ENCODE measurements at regions not wholly inside any gene's neighbourhood (a gene's known extent, or its start where the extent isn't known, plus 50 kb on each side); places are given as distances from the start of the nearest gene placed in this dataset.

- TF ChIP-seq, protein P1, sequence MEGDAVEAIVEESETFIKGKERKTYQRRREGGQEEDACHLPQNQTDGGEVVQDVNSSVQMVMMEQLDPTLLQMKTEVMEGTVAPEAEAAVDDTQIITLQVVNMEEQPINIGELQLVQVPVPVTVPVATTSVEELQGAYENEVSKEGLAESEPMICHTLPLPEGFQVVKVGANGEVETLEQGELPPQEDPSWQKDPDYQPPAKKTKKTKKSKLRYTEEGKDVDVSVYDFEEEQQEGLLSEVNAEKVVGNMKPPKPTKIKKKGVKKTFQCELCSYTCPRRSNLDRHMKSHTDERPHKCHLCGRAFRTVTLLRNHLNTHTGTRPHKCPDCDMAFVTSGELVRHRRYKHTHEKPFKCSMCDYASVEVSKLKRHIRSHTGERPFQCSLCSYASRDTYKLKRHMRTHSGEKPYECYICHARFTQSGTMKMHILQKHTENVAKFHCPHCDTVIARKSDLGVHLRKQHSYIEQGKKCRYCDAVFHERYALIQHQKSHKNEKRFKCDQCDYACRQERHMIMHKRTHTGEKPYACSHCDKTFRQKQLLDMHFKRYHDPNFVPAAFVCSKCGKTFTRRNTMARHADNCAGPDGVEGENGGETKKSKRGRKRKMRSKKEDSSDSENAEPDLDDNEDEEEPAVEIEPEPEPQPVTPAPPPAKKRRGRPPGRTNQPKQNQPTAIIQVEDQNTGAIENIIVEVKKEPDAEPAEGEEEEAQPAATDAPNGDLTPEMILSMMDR (IDR thresholded peaks at IDR 0.05; ENCODE audit: insufficient read depth, low read length, severe bottlenecking) = no peak
These were observed 150.3 kb downstream of the TFCP2L1 start for GRCh38 chr2:121134728-121135127.

DNA sequence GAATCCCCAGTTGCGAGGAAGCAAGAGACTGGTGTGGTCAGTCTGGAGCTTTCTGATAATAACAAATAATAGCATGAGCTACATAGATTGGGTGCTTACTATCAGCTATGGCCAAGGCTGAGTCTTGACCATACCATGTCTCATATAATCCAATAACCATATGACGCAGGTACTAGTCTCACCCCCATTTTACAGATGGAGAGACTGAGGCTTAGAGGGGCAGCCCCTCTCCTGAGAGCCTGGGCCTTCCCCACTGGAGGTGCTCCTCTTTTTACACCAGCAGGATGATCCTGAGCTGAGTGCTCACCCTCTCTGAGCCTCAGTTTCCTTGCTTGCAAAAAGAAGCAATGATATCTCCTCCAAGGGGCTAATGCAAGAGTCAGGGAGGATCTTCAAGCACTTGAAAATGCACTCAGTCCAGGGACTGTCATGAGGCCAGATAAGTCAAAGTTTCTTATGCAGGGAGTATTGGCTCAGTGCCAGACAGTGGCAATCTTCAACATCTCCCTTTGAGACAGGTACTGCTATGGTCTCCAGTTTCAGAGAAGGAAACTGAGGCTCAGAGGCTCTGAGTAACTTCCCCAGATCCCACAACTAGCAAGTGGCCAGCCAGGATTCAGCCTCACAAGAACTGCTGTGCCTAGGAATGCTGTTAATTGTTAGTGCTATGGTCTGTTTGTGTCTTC, 149.7 kb downstream of the TFCP2L1 start:
- H3K36me3 ChIP-seq (ENCODE audit: control insufficient read depth, insufficient read depth, low read length) = no peaks in the 10 kb centered on the region
- DNase-seq (ENCODE audit: low read depth) (no peak), FAIRE-seq (peak; percentile 68)
- H3K4me3 ChIP-seq (ENCODE audit: low read depth, low read length) = no peak overlapping the region
- H3K27me3 ChIP-seq (ENCODE audit: control insufficient read depth, insufficient read depth, low read length) = no peaks in the 10 kb centered on the region
- TF ChIP-seq, protein P1 (IDR thresholded peaks at IDR 0.05; ENCODE audit: insufficient read depth, low read length, severe bottlenecking) = no peak

More at GRCh38 chr2:121134728-121135127, 150.3 kb downstream of the TFCP2L1 start:
- Histone ChIP-seq H3K4me3 (ENCODE audit: low read depth, low read length) (no peak overlapping the region), H3K27me3 (ENCODE audit: control insufficient read depth, insufficient read depth, low read length) (no peaks in the 10 kb centered on the region), H3K36me3 (ENCODE audit: control insufficient read depth, insufficient read depth, low read length) (no peaks in the 10 kb centered on the region)
- DNase-seq (ENCODE audit: low read depth) (no peak), FAIRE-seq (no peak)

DNA sequence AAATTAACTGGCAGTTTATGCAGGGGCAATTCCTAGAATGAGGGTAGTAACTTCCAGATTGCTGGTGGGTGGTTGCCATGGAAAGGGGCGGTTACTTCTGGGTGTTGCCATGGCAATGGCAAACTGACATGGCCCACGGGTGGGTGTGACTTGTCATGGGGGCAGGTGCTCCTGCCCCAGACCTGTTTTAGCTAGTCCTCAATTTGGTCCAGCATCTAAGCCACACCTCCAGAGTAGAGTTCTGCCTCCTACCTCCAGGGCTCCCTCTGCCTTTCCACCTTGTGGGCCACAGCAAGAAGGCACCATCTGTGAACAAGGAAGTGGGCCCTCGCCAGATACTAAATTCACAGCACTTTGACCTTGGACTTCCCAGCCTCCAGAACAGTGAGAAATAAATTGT, 148.7 kb downstream of the TFCP2L1 start:
- peak; percentile 7 for FAIRE-seq
- H3K4me3 ChIP-seq (ENCODE audit: low read depth, low read length) = no peak overlapping the region
- TF ChIP-seq, protein P1 (IDR thresholded peaks at IDR 0.05; ENCODE audit: insufficient read depth, low read length, severe bottlenecking) = no peak

DNA sequence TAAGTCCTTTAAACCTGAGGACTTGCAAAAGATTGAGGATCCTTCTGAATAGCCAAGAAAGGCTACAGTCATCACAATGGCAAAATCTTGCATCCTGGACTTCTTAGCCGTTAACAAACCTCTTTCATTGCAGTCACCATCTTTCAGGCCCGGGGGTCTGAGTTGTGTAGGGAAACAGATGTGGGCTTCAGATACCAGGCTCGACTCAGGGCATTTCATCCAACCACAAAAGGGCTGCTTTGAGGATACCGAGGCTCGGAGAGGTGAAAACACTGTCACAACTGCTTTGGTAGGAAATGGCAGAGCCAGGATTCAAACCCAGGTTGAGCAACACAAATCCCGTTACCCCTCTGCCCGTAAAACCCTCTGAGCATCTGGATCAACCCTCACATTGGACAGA, 147.4 kb downstream of the TFCP2L1 start:
- no peak for FAIRE-seq
- DNase-seq (ENCODE audit: low read depth) = no peak
- Histone ChIP-seq H3K4me3 (ENCODE audit: low read depth, low read length) (no peak overlapping the region), H3K27me3 (ENCODE audit: control insufficient read depth, insufficient read depth, low read length) (no peaks in the 10 kb centered on the region), H3K36me3 (ENCODE audit: control insufficient read depth, insufficient read depth, low read length) (no peaks in the 10 kb centered on the region)
- TF ChIP-seq, protein P1 (IDR thresholded peaks at IDR 0.05; ENCODE audit: insufficient read depth, low read length, severe bottlenecking) = no peak

More for the DNA sequence above, 148.7 kb downstream of the TFCP2L1 start:
- no peaks in the 10 kb centered on the region for H3K36me3 ChIP-seq (ENCODE audit: control insufficient read depth, insufficient read depth, low read length)
- no peak for DNase-seq (ENCODE audit: low read depth)
- H3K27me3 ChIP-seq (ENCODE audit: control insufficient read depth, insufficient read depth, low read length) = no peaks in the 10 kb centered on the region

DNA sequence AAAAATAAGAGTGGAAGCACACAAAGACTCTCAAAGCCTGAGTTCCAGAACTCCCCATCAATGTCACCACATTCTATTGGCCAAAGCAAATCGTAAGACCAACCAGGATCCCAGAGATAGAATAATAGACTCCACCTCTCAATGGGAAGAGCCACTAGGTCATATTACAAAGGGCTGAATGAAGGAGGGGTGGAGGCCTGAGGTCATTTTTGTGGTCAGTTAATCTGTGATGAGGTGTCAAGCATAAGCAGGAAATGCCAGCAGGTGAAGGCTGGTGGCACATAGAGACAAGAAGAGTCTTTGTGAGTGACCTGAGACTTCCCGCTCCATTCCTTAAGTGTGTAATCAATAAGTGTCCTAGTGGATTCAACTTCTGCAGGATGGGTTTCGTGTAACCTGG, 144.3 kb downstream of the TFCP2L1 start:
- Histone ChIP-seq H3K4me3 (ENCODE audit: low read depth, low read length) (no peak overlapping the region), H3K36me3 (ENCODE audit: control insufficient read depth, insufficient read depth, low read length) (no peaks in the 10 kb centered on the region), H3K27me3 (ENCODE audit: control insufficient read depth, insufficient read depth, low read length) (no peaks in the 10 kb centered on the region)
- TF ChIP-seq, protein P1 (IDR thresholded peaks at IDR 0.05; ENCODE audit: insufficient read depth, low read length, severe bottlenecking) = no peak
- FAIRE-seq = peak; percentile 36
- DNase-seq (ENCODE audit: low read depth) = no peak

- DNase-seq (ENCODE audit: low read depth) = no peak
- no peak for FAIRE-seq
- TF ChIP-seq, protein P1 (IDR thresholded peaks at IDR 0.05; ENCODE audit: insufficient read depth, low read length, severe bottlenecking) = no peak
These were observed 142.6 kb downstream of the TFCP2L1 start for GRCh38 chr2:121142452-121142851.

More at GRCh38 chr2:121142452-121142851, 142.6 kb downstream of the TFCP2L1 start:
- Histone ChIP-seq H3K36me3 (ENCODE audit: control insufficient read depth, insufficient read depth, low read length) (no peaks in the 10 kb centered on the region), H3K4me3 (ENCODE audit: low read depth, low read length) (no peak overlapping the region), H3K27me3 (ENCODE audit: control insufficient read depth, insufficient read depth, low read length) (no peaks in the 10 kb centered on the region)
